Tibial nerve (tissue), 4 donors: ENCODE measurements at regions not wholly inside any gene's neighbourhood (a gene's known extent, or its start where the extent isn't known, plus 50 kb on each side); places are given as distances from the start of the nearest gene placed in this dataset.

Source experiments
- DNase-seq, 2 donors: peaks; one replicate each; pipeline ENCODE4 v3.0.0-alpha.2; 2019; ENCODE audit warnings: low spot score in 2 of 2
- H3K27ac ChIP-seq, 4 donors: fragments of 200-600 bp; sonication (generic) in 3 of 4; one replicate each; pipeline ENCODE4 v1.5.1; 2017 to 2019; ENCODE audit warnings: mild to moderate bottlenecking in 1 of 4
- H3K27me3 ChIP-seq, 2 donors: fragments of 200-600 bp; sonication (generic) in 1 of 2; one replicate each; pipeline versions ENCODE4 v1.5.1 to v1.6.0; 2017 to 2019
- H3K36me3 ChIP-seq, 3 donors: fragments of 200-600 bp; sonication (generic); one replicate each; pipeline ENCODE4 v1.5.1; 2018 to 2019
- H3K4me1 ChIP-seq, 4 donors: fragments of 200-600 bp; sonication (generic) in 3 of 4; one replicate each; pipeline ENCODE4 v1.5.1; 2017 to 2019
- H3K4me3 ChIP-seq, 4 donors: fragments of 200-600 bp; sonication (generic) in 3 of 4; one replicate each; pipeline ENCODE4 v1.5.1; 2017 to 2019; ENCODE audit warnings: mild to moderate bottlenecking in 1 of 4, moderate library complexity in 1 of 4
- H3K9me3 ChIP-seq, 4 donors: fragments of 200-600 bp; sonication (generic) in 3 of 4; one replicate each; pipeline ENCODE4 v1.5.1; 2017 to 2019
- EP300 ChIP-seq, 2 donors: sonication (generic); formaldehyde crosslinking; IDR thresholded peaks; one replicate each; pipeline ENCODE4 v1.6.1; 2017; ENCODE audit warnings: antibody characterized with exemption in 2 of 2, mild to moderate bottlenecking in 1 of 2
- POLR2A ChIP-seq, 2 donors: fragments of 450-650 bp; IDR thresholded peaks; one replicate each; pipeline ENCODE4 v1.6.1; 2017; ENCODE audit warnings: antibody characterized with exemption in 2 of 2, mild to moderate bottlenecking in 2 of 2, moderate library complexity in 2 of 2
- WGBS, 2 donors: methylation state at CpG; one replicate each; pipeline ENCODE4 v1.1.5; 2018; 5-methylcytosine and 5-hydroxymethylcytosine counted together
- TF ChIP-seq, protein P1 (sequence below), 5 experiments: fragments of 200-600 bp in 3 of 5; fragments of 450-650 bp in 2 of 5; sonication (generic) in 3 of 5; IDR thresholded peaks; one replicate each; pipeline ENCODE4 v1.5.1; 2016 to 2019; ENCODE audit warnings: antibody characterized with exemption in 5 of 5, mild to moderate bottlenecking in 3 of 5, moderate library complexity in 2 of 5

DNA sequence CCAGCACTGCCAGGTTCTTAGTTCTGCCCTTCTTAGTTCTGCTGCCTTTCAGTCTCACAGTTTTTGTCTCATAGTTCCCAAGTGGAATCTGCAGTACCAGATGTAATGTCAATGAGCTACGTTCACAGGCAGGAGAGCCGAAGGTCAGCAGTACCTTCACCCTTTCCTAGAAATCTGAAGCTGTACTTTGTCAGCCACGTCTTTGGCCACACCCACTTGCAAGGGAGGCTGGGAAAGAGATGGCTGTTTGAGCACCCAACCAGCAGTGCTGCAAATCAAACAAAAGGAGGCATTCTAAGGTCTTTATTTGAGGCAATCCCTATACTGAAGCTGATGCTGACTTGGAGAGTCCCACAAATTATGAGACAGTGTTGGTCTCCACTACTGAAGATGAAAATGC, 199.1 kb upstream of the NPY2R start:
- Histone ChIP-seq H3K27me3 (no peaks in the 10 kb centered on the region), H3K36me3 (no peaks in the 10 kb centered on the region), H3K4me3 (no peak overlapping the region), H3K9me3 (no peaks in the 10 kb centered on the region), H3K27ac (no peak overlapping the region), H3K4me1 (no peaks in the 10 kb centered on the region)
- DNase-seq, result no peak
- 54 to 60% methylated on average over 3 of the region's 3 CpGs for WGBS, 2 donors
- TF ChIP-seq POLR2A (IDR thresholded peaks at IDR 0.05) (no peak), EP300 (IDR thresholded peaks at IDR 0.05) (no peak)
- TF ChIP-seq, protein P1, sequence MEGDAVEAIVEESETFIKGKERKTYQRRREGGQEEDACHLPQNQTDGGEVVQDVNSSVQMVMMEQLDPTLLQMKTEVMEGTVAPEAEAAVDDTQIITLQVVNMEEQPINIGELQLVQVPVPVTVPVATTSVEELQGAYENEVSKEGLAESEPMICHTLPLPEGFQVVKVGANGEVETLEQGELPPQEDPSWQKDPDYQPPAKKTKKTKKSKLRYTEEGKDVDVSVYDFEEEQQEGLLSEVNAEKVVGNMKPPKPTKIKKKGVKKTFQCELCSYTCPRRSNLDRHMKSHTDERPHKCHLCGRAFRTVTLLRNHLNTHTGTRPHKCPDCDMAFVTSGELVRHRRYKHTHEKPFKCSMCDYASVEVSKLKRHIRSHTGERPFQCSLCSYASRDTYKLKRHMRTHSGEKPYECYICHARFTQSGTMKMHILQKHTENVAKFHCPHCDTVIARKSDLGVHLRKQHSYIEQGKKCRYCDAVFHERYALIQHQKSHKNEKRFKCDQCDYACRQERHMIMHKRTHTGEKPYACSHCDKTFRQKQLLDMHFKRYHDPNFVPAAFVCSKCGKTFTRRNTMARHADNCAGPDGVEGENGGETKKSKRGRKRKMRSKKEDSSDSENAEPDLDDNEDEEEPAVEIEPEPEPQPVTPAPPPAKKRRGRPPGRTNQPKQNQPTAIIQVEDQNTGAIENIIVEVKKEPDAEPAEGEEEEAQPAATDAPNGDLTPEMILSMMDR (IDR thresholded peaks at IDR 0.05), result no peak

GRCh38 chr4:155010376-155010775, 198.1 kb upstream of the NPY2R start:
- Histone ChIP-seq H3K4me3 (no peak overlapping the region), H3K27me3 (no peaks in the 10 kb centered on the region), H3K4me1 (no peaks in the 10 kb centered on the region), H3K36me3 (no peaks in the 10 kb centered on the region), H3K27ac (no peak overlapping the region), H3K9me3 (no peaks in the 10 kb centered on the region)
- 92 to 96% methylated on average over 7 of the region's 7 CpGs for WGBS, 2 donors
- no peak for DNase-seq
- TF ChIP-seq POLR2A (IDR thresholded peaks at IDR 0.05), result no peak
- TF ChIP-seq, protein P1 (IDR thresholded peaks at IDR 0.05), result no peak
- no peak for TF ChIP-seq EP300 (IDR thresholded peaks at IDR 0.05)

GRCh38 chr4:155011163-155011780, 197.2 kb upstream of the NPY2R start:
- H3K4me1 ChIP-seq, result no peaks in the 10 kb centered on the region
- no peak overlapping the region for H3K4me3 ChIP-seq
- no peaks in the 10 kb centered on the region for H3K27me3 ChIP-seq
- 46 to 66% methylated on average over 4 of the region's 4 CpGs for whole genome bisulfite sequencing, 2 donors
- no peak for DNase-seq
- H3K27ac ChIP-seq, result no peak overlapping the region
- H3K36me3 ChIP-seq, result no peaks in the 10 kb centered on the region
- no peak for TF ChIP-seq POLR2A (IDR thresholded peaks at IDR 0.05)
- no peak for TF ChIP-seq EP300 (IDR thresholded peaks at IDR 0.05)
- TF ChIP-seq, protein P1 (IDR thresholded peaks at IDR 0.05), result no peak
- H3K9me3 ChIP-seq, result no peaks in the 10 kb centered on the region

- no peak overlapping the region for H3K4me3 ChIP-seq
- H3K9me3 ChIP-seq, result no peaks in the 10 kb centered on the region
- no peaks in the 10 kb centered on the region for H3K36me3 ChIP-seq
- DNase-seq, result no peak
- TF ChIP-seq POLR2A (IDR thresholded peaks at IDR 0.05) (no peak), EP300 (IDR thresholded peaks at IDR 0.05) (no peak)
- TF ChIP-seq, protein P1 (IDR thresholded peaks at IDR 0.05), result no peak
- no peaks in the 10 kb centered on the region for H3K27me3 ChIP-seq
- no peak overlapping the region for H3K27ac ChIP-seq
- H3K4me1 ChIP-seq, result no peaks in the 10 kb centered on the region
- WGBS, 2 donors, result 75 to 86% methylated on average over 1 of the region's 1 CpG
Observed at GRCh38 chr4:155012469-155012868, 196.0 kb upstream of the NPY2R start.

- no peaks in the 10 kb centered on the region for H3K4me1 ChIP-seq
Observed at GRCh38 chr4:155017426-155017825, 191.0 kb upstream of the NPY2R start.

More at GRCh38 chr4:155017426-155017825, 191.0 kb upstream of the NPY2R start:
- TF ChIP-seq, protein P1 (IDR thresholded peaks at IDR 0.05), result no peak
- no peak for TF ChIP-seq EP300 (IDR thresholded peaks at IDR 0.05)
- no peak for TF ChIP-seq POLR2A (IDR thresholded peaks at IDR 0.05)
- Histone ChIP-seq H3K27me3 (no peaks in the 10 kb centered on the region), H3K36me3 (no peaks in the 10 kb centered on the region), H3K4me3 (no peak overlapping the region), H3K27ac (no peak overlapping the region), H3K9me3 (peaks cover 0 to 9% (median 0%) of the 10 kb centered on the region in 4 donors)
- DNase-seq, result no peak
